Keratinocyte (primary cell): ENCODE measurements at regions not wholly inside any gene's neighbourhood (a gene's known extent, or its start where the extent isn't known, plus 50 kb on each side); places are given as distances from the start of the nearest gene placed in this dataset.

Experiments
- DNase-seq: peaks from one replicate; pipeline ENCODE4 v3.0.0-alpha.2; 2011; ENCODE audit warnings: low read depth, missing footprints, low spot score
- FAIRE-seq: peaks from 2 replicates; lab custom pipeline; 2011; peaks lifted over from hg19 to GRCh38; lab: Jason Lieb, UNC
- H2AFZ ChIP-seq: 2 replicates; pipeline ENCODE4 v1.6.0; 2012; ENCODE audit warnings: low read length, control low read depth, inconsistent platforms; ENCODE audit not compliant: control insufficient read depth
- H3K27ac ChIP-seq: 2 replicates; pipeline ENCODE4 v1.5.1; 2011; ENCODE audit warnings: low read length; ENCODE audit not compliant: control insufficient read depth, insufficient read depth
- H3K27me3 ChIP-seq: 3 replicates; pipeline ENCODE4 v1.6.0; 2011; ENCODE audit warnings: low read length; ENCODE audit not compliant: control insufficient read depth, insufficient read depth; ENCODE audit errors: extremely low read depth
- H3K36me3 ChIP-seq, 2 experiments: 2 replicates in 1 of 2; 3 replicates in 1 of 2; pipeline ENCODE4 v1.5.1; 2011; ENCODE audit warnings: low read length in 2 of 2, mild to moderate bottlenecking in 1 of 2; ENCODE audit not compliant: control insufficient read depth in 2 of 2, insufficient read depth in 2 of 2; ENCODE audit errors: extremely low read depth in 1 of 2
- H3K4me1 ChIP-seq: 3 replicates; pipeline ENCODE4 v1.5.1; 2011; ENCODE audit warnings: low read length; ENCODE audit not compliant: control insufficient read depth, insufficient read depth; ENCODE audit errors: extremely low read depth
- H3K4me2 ChIP-seq: 3 replicates; pipeline ENCODE4 v1.6.0; 2011; ENCODE audit warnings: low read depth, low read length; ENCODE audit not compliant: control insufficient read depth, insufficient read depth; ENCODE audit errors: extremely low read depth
- H3K4me3 ChIP-seq, 3 experiments: fragments of 200-600 bp in 1 of 3; sonication (generic) in 1 of 3; 2 replicates in 2 of 3; 3 replicates in 1 of 3; pipeline ENCODE4 v1.5.1; 2011 to 2016; ENCODE audit warnings: low read length in 3 of 3, mild to moderate bottlenecking in 3 of 3, control low read depth in 2 of 3, inconsistent platforms in 1 of 3, low read depth in 1 of 3, mixed read lengths in 1 of 3, mixed run types in 1 of 3, moderate library complexity in 1 of 3; ENCODE audit not compliant: control insufficient read depth in 2 of 3, insufficient read depth in 2 of 3; ENCODE audit errors: extremely low read depth in 1 of 3
- H3K79me2 ChIP-seq: 2 replicates; pipeline ENCODE4 v1.6.0; 2012; ENCODE audit warnings: low read length; ENCODE audit not compliant: control insufficient read depth, insufficient read depth
- H3K9ac ChIP-seq: 3 replicates; pipeline ENCODE4 v1.6.0; 2011; ENCODE audit warnings: low read length; ENCODE audit not compliant: control insufficient read depth, insufficient read depth; ENCODE audit errors: extremely low read depth
- H3K9me1 ChIP-seq: 3 replicates; pipeline ENCODE4 v1.6.0; 2011; ENCODE audit warnings: low read length; ENCODE audit not compliant: control insufficient read depth, insufficient read depth; ENCODE audit errors: extremely low read depth
- H3K9me3 ChIP-seq: 2 replicates; pipeline ENCODE4 v1.5.1; 2012; ENCODE audit warnings: low read depth, low read length; ENCODE audit not compliant: control insufficient read depth
- H4K20me1 ChIP-seq: 3 replicates; pipeline ENCODE4 v1.6.0; 2011; ENCODE audit warnings: low read length; ENCODE audit not compliant: control insufficient read depth, insufficient read depth; ENCODE audit errors: extremely low read depth
- CTCF ChIP-seq, 3 experiments: IDR thresholded peaks in 1 of 3; conservative IDR thresholded peaks in 1 of 3; optimal IDR thresholded peaks in 1 of 3; 2 replicates in 2 of 3; 3 replicates in 1 of 3; pipeline versions ENCODE3 to v1.5.1; 2011; ENCODE audit warnings: low read length in 3 of 3, mild to moderate bottlenecking in 3 of 3, moderate library complexity in 2 of 3, control low read depth in 1 of 3, inconsistent platforms in 1 of 3; ENCODE audit not compliant: insufficient read depth in 2 of 3; ENCODE audit errors: extremely low read depth in 1 of 3
- EZH2 ChIP-seq: IDR thresholded peaks from one replicate; pipeline ENCODE4 v1.6.1; 2012; ENCODE audit warnings: inconsistent platforms, mild to moderate bottlenecking, low read length, moderate library complexity
- dilution Hi-C: fragments of 300-500 bp; cut with MboI; formaldehyde crosslinking; loops from one replicate; pipeline ENCODE4 v1.7.0; 2020; ENCODE audit warnings: low sequenced_read_pairs; ENCODE audit not compliant: extremely low pct_ligation_motif_present

GRCh38 chr6:141258516-141258915 is 874.2 kb upstream of the GJE1 start:
- dilution Hi-C loops: no loop called here
- no peak for FAIRE-seq
- TF ChIP-seq CTCF (optimal IDR thresholded peaks at IDR 0.05 in 1 of 3, IDR thresholded peaks at IDR 0.05 in 1 of 3, conservative IDR thresholded peaks at IDR 0.05 in 1 of 3; ENCODE audit: extremely low read depth in 1 of 3, insufficient read depth in 2 of 3, low read length in 3 of 3) (no peak), EZH2 (no peak)
- H3K79me2 ChIP-seq: no peaks in the 10 kb centered on the region
- DNase-seq: no peak
- H3K9me1 ChIP-seq: no peaks in the 10 kb centered on the region
- H3K4me3 ChIP-seq: no peak overlapping the region
- no peak overlapping the region for H3K27ac ChIP-seq
- H2AFZ ChIP-seq: no peak overlapping the region
- H3K9ac ChIP-seq: no peak overlapping the region
- H4K20me1 ChIP-seq: no peaks in the 10 kb centered on the region
- no peaks in the 10 kb centered on the region for H3K36me3 ChIP-seq
- H3K9me3 ChIP-seq: no peaks in the 10 kb centered on the region
- H3K27me3 ChIP-seq: no peaks in the 10 kb centered on the region
- H3K4me2 ChIP-seq: no peak overlapping the region
- no peaks in the 10 kb centered on the region for H3K4me1 ChIP-seq

DNA sequence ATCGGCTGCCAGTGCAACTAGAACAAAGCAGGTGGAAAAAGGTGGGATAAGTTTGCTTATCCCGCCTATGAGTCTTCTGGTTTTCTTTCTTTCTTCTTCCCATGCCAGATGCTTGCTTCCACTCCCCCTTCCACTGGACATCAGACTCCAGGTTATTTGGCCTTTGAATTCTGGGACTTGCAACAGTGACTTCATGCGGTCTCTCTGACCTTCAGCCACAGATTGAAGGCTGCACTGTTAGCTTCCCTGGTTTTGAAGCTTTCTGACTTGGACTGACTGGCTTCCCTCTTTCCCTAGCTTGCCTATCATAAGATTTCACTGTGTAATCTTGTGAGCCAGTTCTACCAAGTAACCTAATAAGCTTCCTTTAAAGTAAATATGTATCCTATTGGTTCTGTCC is 878.4 kb upstream of the GJE1 start:
- Histone ChIP-seq H3K27ac (no peak overlapping the region), H3K4me2 (no peak overlapping the region), H2AFZ (no peak overlapping the region), H3K9ac (no peak overlapping the region), H3K36me3 (no peaks in the 10 kb centered on the region), H3K4me3 (no peak overlapping the region), H3K79me2 (no peaks in the 10 kb centered on the region), H4K20me1 (no peaks in the 10 kb centered on the region), H3K4me1 (no peaks in the 10 kb centered on the region), H3K9me1 (no peaks in the 10 kb centered on the region), H3K27me3 (no peaks in the 10 kb centered on the region), H3K9me3 (no peaks in the 10 kb centered on the region)
- DNase-seq (no peak), FAIRE-seq (no peak)
- dilution Hi-C loops: no loop called here
- TF ChIP-seq CTCF (optimal IDR thresholded peaks at IDR 0.05 in 1 of 3, IDR thresholded peaks at IDR 0.05 in 1 of 3, conservative IDR thresholded peaks at IDR 0.05 in 1 of 3; ENCODE audit: extremely low read depth in 1 of 3, insufficient read depth in 2 of 3, low read length in 3 of 3): no peak
- no peak for TF ChIP-seq EZH2
